Keratinocyte (primary cell): ENCODE measurements at regions not wholly inside any gene's neighbourhood (a gene's known extent, or its start where the extent isn't known, plus 50 kb on each side); places are given as distances from the start of the nearest gene placed in this dataset.

Source experiments
- DNase-seq: peaks from one replicate; pipeline ENCODE4 v3.0.0-alpha.2; 2011; ENCODE audit warnings: low read depth, missing footprints, low spot score
- FAIRE-seq: peaks from 2 replicates; lab custom pipeline; 2011; peaks lifted over from hg19 to GRCh38; lab: Jason Lieb, UNC
- H2AFZ ChIP-seq: 2 replicates; pipeline ENCODE4 v1.6.0; 2012; ENCODE audit warnings: low read length, control low read depth, inconsistent platforms; ENCODE audit not compliant: control insufficient read depth
- H3K27ac ChIP-seq: 2 replicates; pipeline ENCODE4 v1.5.1; 2011; ENCODE audit warnings: low read length; ENCODE audit not compliant: control insufficient read depth, insufficient read depth
- H3K27me3 ChIP-seq: 3 replicates; pipeline ENCODE4 v1.6.0; 2011; ENCODE audit warnings: low read length; ENCODE audit not compliant: control insufficient read depth, insufficient read depth; ENCODE audit errors: extremely low read depth
- H3K36me3 ChIP-seq, 2 experiments: 2 replicates in 1 of 2; 3 replicates in 1 of 2; pipeline ENCODE4 v1.5.1; 2011; ENCODE audit warnings: low read length in 2 of 2, mild to moderate bottlenecking in 1 of 2; ENCODE audit not compliant: control insufficient read depth in 2 of 2, insufficient read depth in 2 of 2; ENCODE audit errors: extremely low read depth in 1 of 2
- H3K4me1 ChIP-seq: 3 replicates; pipeline ENCODE4 v1.5.1; 2011; ENCODE audit warnings: low read length; ENCODE audit not compliant: control insufficient read depth, insufficient read depth; ENCODE audit errors: extremely low read depth
- H3K4me2 ChIP-seq: 3 replicates; pipeline ENCODE4 v1.6.0; 2011; ENCODE audit warnings: low read depth, low read length; ENCODE audit not compliant: control insufficient read depth, insufficient read depth; ENCODE audit errors: extremely low read depth
- H3K4me3 ChIP-seq, 3 experiments: fragments of 200-600 bp in 1 of 3; sonication (generic) in 1 of 3; 2 replicates in 2 of 3; 3 replicates in 1 of 3; pipeline ENCODE4 v1.5.1; 2011 to 2016; ENCODE audit warnings: low read length in 3 of 3, mild to moderate bottlenecking in 3 of 3, control low read depth in 2 of 3, inconsistent platforms in 1 of 3, low read depth in 1 of 3, mixed read lengths in 1 of 3, mixed run types in 1 of 3, moderate library complexity in 1 of 3; ENCODE audit not compliant: control insufficient read depth in 2 of 3, insufficient read depth in 2 of 3; ENCODE audit errors: extremely low read depth in 1 of 3
- H3K79me2 ChIP-seq: 2 replicates; pipeline ENCODE4 v1.6.0; 2012; ENCODE audit warnings: low read length; ENCODE audit not compliant: control insufficient read depth, insufficient read depth
- H3K9ac ChIP-seq: 3 replicates; pipeline ENCODE4 v1.6.0; 2011; ENCODE audit warnings: low read length; ENCODE audit not compliant: control insufficient read depth, insufficient read depth; ENCODE audit errors: extremely low read depth
- H3K9me1 ChIP-seq: 3 replicates; pipeline ENCODE4 v1.6.0; 2011; ENCODE audit warnings: low read length; ENCODE audit not compliant: control insufficient read depth, insufficient read depth; ENCODE audit errors: extremely low read depth
- H3K9me3 ChIP-seq: 2 replicates; pipeline ENCODE4 v1.5.1; 2012; ENCODE audit warnings: low read depth, low read length; ENCODE audit not compliant: control insufficient read depth
- H4K20me1 ChIP-seq: 3 replicates; pipeline ENCODE4 v1.6.0; 2011; ENCODE audit warnings: low read length; ENCODE audit not compliant: control insufficient read depth, insufficient read depth; ENCODE audit errors: extremely low read depth
- EZH2 ChIP-seq: IDR thresholded peaks from one replicate; pipeline ENCODE4 v1.6.1; 2012; ENCODE audit warnings: inconsistent platforms, mild to moderate bottlenecking, low read length, moderate library complexity
- dilution Hi-C: fragments of 300-500 bp; cut with MboI; formaldehyde crosslinking; loops from one replicate; pipeline ENCODE4 v1.7.0; 2020; ENCODE audit warnings: low sequenced_read_pairs; ENCODE audit not compliant: extremely low pct_ligation_motif_present
- TF ChIP-seq, protein P1 (sequence below), 3 experiments: IDR thresholded peaks in 1 of 3; conservative IDR thresholded peaks in 1 of 3; optimal IDR thresholded peaks in 1 of 3; 2 replicates in 2 of 3; 3 replicates in 1 of 3; pipeline versions ENCODE3 to v1.5.1; 2011; ENCODE audit warnings: low read length in 3 of 3, mild to moderate bottlenecking in 3 of 3, moderate library complexity in 2 of 3, control low read depth in 1 of 3, inconsistent platforms in 1 of 3; ENCODE audit not compliant: insufficient read depth in 2 of 3; ENCODE audit errors: extremely low read depth in 1 of 3

DNA sequence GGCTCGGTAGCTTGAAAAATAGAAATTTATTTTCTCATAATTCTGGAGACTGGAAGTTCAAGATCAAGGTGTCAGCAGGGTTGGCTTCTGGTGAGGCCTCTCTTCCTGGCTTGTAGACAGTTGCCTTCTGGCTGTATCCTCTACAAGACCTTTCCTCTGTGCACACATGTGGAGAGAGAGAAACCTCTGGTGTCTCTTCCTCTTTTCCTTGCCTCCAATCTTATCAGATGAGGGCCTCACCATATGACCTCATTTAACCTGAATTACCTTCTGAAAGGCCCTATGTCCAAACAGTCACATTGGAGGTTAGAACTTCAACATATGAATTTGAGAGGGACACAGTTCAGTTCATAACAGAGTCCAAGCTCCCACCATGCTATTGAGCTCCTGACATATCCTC, 166.4 kb downstream of the TTC8 start:
- TF ChIP-seq, protein P1, sequence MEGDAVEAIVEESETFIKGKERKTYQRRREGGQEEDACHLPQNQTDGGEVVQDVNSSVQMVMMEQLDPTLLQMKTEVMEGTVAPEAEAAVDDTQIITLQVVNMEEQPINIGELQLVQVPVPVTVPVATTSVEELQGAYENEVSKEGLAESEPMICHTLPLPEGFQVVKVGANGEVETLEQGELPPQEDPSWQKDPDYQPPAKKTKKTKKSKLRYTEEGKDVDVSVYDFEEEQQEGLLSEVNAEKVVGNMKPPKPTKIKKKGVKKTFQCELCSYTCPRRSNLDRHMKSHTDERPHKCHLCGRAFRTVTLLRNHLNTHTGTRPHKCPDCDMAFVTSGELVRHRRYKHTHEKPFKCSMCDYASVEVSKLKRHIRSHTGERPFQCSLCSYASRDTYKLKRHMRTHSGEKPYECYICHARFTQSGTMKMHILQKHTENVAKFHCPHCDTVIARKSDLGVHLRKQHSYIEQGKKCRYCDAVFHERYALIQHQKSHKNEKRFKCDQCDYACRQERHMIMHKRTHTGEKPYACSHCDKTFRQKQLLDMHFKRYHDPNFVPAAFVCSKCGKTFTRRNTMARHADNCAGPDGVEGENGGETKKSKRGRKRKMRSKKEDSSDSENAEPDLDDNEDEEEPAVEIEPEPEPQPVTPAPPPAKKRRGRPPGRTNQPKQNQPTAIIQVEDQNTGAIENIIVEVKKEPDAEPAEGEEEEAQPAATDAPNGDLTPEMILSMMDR (optimal IDR thresholded peaks at IDR 0.05 in 1 of 3, IDR thresholded peaks at IDR 0.05 in 1 of 3, conservative IDR thresholded peaks at IDR 0.05 in 1 of 3; ENCODE audit: extremely low read depth in 1 of 3, insufficient read depth in 2 of 3, low read length in 3 of 3) = no peak
- no peak for TF ChIP-seq EZH2
- no peak for DNase-seq
- no peak overlapping the region for H3K4me3 ChIP-seq
- dilution Hi-C loops = no loop called here
- no peaks in the 10 kb centered on the region for H4K20me1 ChIP-seq
- H3K27ac ChIP-seq = no peak overlapping the region
- H3K4me1 ChIP-seq = peaks cover 31% of the 10 kb centered on the region
- H3K4me2 ChIP-seq = no peak overlapping the region
- H3K36me3 ChIP-seq = no peaks in the 10 kb centered on the region
- no peaks in the 10 kb centered on the region for H3K79me2 ChIP-seq
- FAIRE-seq = no peak
- H2AFZ ChIP-seq = no peak overlapping the region
- no peaks in the 10 kb centered on the region for H3K9me1 ChIP-seq
- H3K9ac ChIP-seq = no peak overlapping the region
- H3K9me3 ChIP-seq = peaks cover 13% of the 10 kb centered on the region
- H3K27me3 ChIP-seq = no peaks in the 10 kb centered on the region

DNA sequence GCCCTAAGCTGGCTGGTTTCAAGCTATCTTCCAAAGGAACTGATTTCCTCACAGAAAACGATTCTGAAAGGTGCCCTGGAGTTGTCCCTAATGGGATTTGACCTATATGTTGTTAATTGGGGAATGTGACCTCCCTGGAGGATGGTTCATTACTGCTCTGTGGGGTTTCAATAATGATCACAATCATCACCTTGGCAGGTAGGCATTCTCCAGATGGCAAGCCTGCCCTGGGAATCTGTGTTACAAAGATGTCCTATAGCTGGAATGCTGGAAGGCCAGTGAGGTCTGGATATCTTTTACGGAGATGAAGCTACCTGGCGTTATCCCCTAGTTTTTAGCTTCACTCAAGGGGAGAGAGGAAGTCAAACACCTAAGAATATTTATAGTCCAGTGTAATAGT, 167.6 kb downstream of the TTC8 start:
- no peak for DNase-seq

More for the DNA sequence above, 167.6 kb downstream of the TTC8 start:
- peaks cover 23% of the 10 kb centered on the region for H3K4me1 ChIP-seq
- H3K4me2 ChIP-seq = no peak overlapping the region
- dilution Hi-C loops = no loop called here
- no peaks in the 10 kb centered on the region for H3K9me1 ChIP-seq
- H3K36me3 ChIP-seq = no peaks in the 10 kb centered on the region
- H3K79me2 ChIP-seq = no peaks in the 10 kb centered on the region
- FAIRE-seq = no peak
- H2AFZ ChIP-seq = no peak overlapping the region
- TF ChIP-seq, protein P1 (optimal IDR thresholded peaks at IDR 0.05 in 1 of 3, IDR thresholded peaks at IDR 0.05 in 1 of 3, conservative IDR thresholded peaks at IDR 0.05 in 1 of 3; ENCODE audit: extremely low read depth in 1 of 3, insufficient read depth in 2 of 3, low read length in 3 of 3) = no peak
- no peak for TF ChIP-seq EZH2
- H3K27ac ChIP-seq = no peak overlapping the region
- no peaks in the 10 kb centered on the region for H4K20me1 ChIP-seq
- no peaks in the 10 kb centered on the region for H3K27me3 ChIP-seq
- H3K4me3 ChIP-seq = no peak overlapping the region
- H3K9me3 ChIP-seq = peaks cover 6% of the 10 kb centered on the region
- no peak overlapping the region for H3K9ac ChIP-seq
